Mucosa of descending colon (tissue), 3 donors: ENCODE measurements at regions not wholly inside any gene's neighbourhood (a gene's known extent, or its start where the extent isn't known, plus 50 kb on each side); places are given as distances from the start of the nearest gene placed in this dataset.
"Not testable (repeated sequence)": the region's sequence is repeated elsewhere in the genome, so short reads cannot be mapped to it uniquely, and the experiment has no call there.

Experiments used
- ATAC-seq: fragments of 200-7000 bp; cut with Tn5 transposase; one replicate; pipeline ENCODE4 v1.9.1; 2020; ENCODE audit warnings: mild to moderate bottlenecking, moderate library complexity
- DNase-seq, 3 donors: peaks; one replicate each; pipeline ENCODE4 v3.0.0-alpha.2; 2020
- H3K36me3 ChIP-seq: fragments of 200-600 bp; one replicate; pipeline ENCODE4 v1.8.0; 2021; ENCODE audit warnings: low read depth, mild to moderate bottlenecking
- H3K4me1 ChIP-seq: fragments of 200-600 bp; one replicate; pipeline ENCODE4 v1.8.0; 2021; ENCODE audit warnings: low read depth, mild to moderate bottlenecking
- H3K4me3 ChIP-seq: fragments of 200-600 bp; one replicate; pipeline ENCODE4 v1.8.0; 2021; ENCODE audit warnings: mild to moderate bottlenecking
- H3K9me3 ChIP-seq: fragments of 200-600 bp; one replicate; pipeline ENCODE4 v1.8.0; 2021; ENCODE audit warnings: mild to moderate bottlenecking
- CTCF ChIP-seq: fragments of 200-600 bp; IDR thresholded peaks from one replicate; pipeline ENCODE4 v1.8.0; 2022; ENCODE audit warnings: antibody characterized with exemption, mild to moderate bottlenecking
- intact Hi-C, 2 donors: fragments of 100-400 bp; cut with DNase I in 1 of 2; cut with micrococcal nuclease in 1 of 2; formaldehyde crosslinking; loops; one replicate each; pipeline versions ENCODE4 v1.11.0 to v1.11.1; 2022; cut with DNase I, micrococcal nuclease
- donor health status: DM: no; HTN: no; CAD: no; lungs with moderate emphysema.
- donor health status: DM: no; HTN: no; CAD: no.
- donor health status: DM: no; HTN: yes; CAD: no.

GRCh38 chr5:58183078-58183785, 276.7 kb downstream of the PLK2 start:
- ATAC-seq (no peak), DNase-seq (no peak)
- no peak for TF ChIP-seq CTCF
- no peaks in the 10 kb centered on the region for H3K9me3 ChIP-seq
- intact Hi-C loops: no loop called here
- no peaks in the 10 kb centered on the region for H3K36me3 ChIP-seq
- H3K4me1 ChIP-seq: no peaks in the 10 kb centered on the region
- no peak overlapping the region for H3K4me3 ChIP-seq

- ATAC-seq (no peak), DNase-seq (no peak)
- Histone ChIP-seq H3K4me3 (no peak overlapping the region), H3K4me1 (no peaks in the 10 kb centered on the region), H3K9me3 (no peaks in the 10 kb centered on the region), H3K36me3 (no peaks in the 10 kb centered on the region)
- intact Hi-C loops: no loop called here
- no peak for TF ChIP-seq CTCF
Measured at GRCh38 chr5:58182287-58182841, 277.5 kb downstream of the PLK2 start.

GRCh38 chr5:58181578-58182286, 278.2 kb downstream of the PLK2 start:
- no peak for ATAC-seq

GRCh38 chr5:58172946-58173345, 286.9 kb downstream of the PLK2 start:
- ATAC-seq (no peak), DNase-seq (no peak)
- Histone ChIP-seq H3K9me3 (no peaks in the 10 kb centered on the region), H3K4me3 (no peak overlapping the region), H3K4me1 (no peaks in the 10 kb centered on the region), H3K36me3 (no peaks in the 10 kb centered on the region)
- intact Hi-C loops: no loop called here
- no peak for TF ChIP-seq CTCF

More at GRCh38 chr5:58181578-58182286, 278.2 kb downstream of the PLK2 start:
- H3K4me3 ChIP-seq: no peak overlapping the region
- no peaks in the 10 kb centered on the region for H3K9me3 ChIP-seq
- no peak for TF ChIP-seq CTCF
- DNase-seq: no peak
- intact Hi-C loops: no loop called here
- no peaks in the 10 kb centered on the region for H3K4me1 ChIP-seq
- no peaks in the 10 kb centered on the region for H3K36me3 ChIP-seq

GRCh38 chr5:58165152-58165551, 294.7 kb downstream of the PLK2 start:
- intact Hi-C loops: no loop called here
- ATAC-seq: no peak
- Histone ChIP-seq H3K9me3 (no peaks in the 10 kb centered on the region), H3K4me3 (no peak overlapping the region), H3K36me3 (no peaks in the 10 kb centered on the region), H3K4me1 (no peaks in the 10 kb centered on the region)
- TF ChIP-seq CTCF: no peak
- DNase-seq: no peak

- ATAC-seq, DNase-seq, intact Hi-C loops, H3K4me1 ChIP-seq, H3K4me3 ChIP-seq, H3K9me3 ChIP-seq, H3K36me3 ChIP-seq: not testable (repeated sequence)
Measured at GRCh38 chr5:58161889-58162288, 298.0 kb downstream of the PLK2 start.
